IPS DF 6.9 (cell line): ENCODE measurements at regions not wholly inside any gene's neighbourhood (a gene's known extent, or its start where the extent isn't known, plus 50 kb on each side); places are given as distances from the start of the nearest gene placed in this dataset.

Experiments used
- DNase-seq: peaks from one replicate; pipeline ENCODE4 v3.0.0-alpha.2; 2013; ENCODE audit warnings: low read depth, low spot score
- H3K27ac ChIP-seq: one replicate; pipeline ENCODE4 v1.5.1; 2013; ENCODE audit warnings: low read length, control low read depth
- H3K27me3 ChIP-seq: 2 replicates; pipeline ENCODE4 v1.6.1; 2013; ENCODE audit warnings: mild to moderate bottlenecking, low read length; ENCODE audit not compliant: control insufficient read depth, insufficient read depth
- H3K36me3 ChIP-seq: 2 replicates; pipeline ENCODE4 v1.6.1; 2013; ENCODE audit warnings: low read length; ENCODE audit not compliant: control insufficient read depth, insufficient read depth
- H3K4me1 ChIP-seq: 2 replicates; pipeline ENCODE4 v1.6.1; 2013; ENCODE audit warnings: low read length; ENCODE audit not compliant: control insufficient read depth, insufficient read depth
- H3K4me3 ChIP-seq: 2 replicates; pipeline ENCODE4 v1.5.1; 2013; ENCODE audit warnings: mild to moderate bottlenecking, low read length
- H3K9me3 ChIP-seq: 2 replicates; pipeline ENCODE4 v1.6.1; 2013; ENCODE audit warnings: low read length, inconsistent platforms; ENCODE audit not compliant: control insufficient read depth, insufficient read depth
- WGBS: extraction: QIAGEN DNeasy Blood & Tissue Kit; methylation state at CpG from one replicate; pipeline ENCODE4 v1.1.7; 2013; ENCODE audit warnings: mixed read lengths, missing lambda C conversion rate; ENCODE audit not compliant: insufficient read length, insufficient coverage; 5-methylcytosine and 5-hydroxymethylcytosine counted together

- H3K4me3 ChIP-seq: no peak overlapping the region
- no CpG with 5 or more reads among the region's 4 CpGs for WGBS
- H3K27ac ChIP-seq: no peak overlapping the region
- no peak for DNase-seq
- H3K36me3 ChIP-seq: no peaks in the 10 kb centered on the region
- no peaks in the 10 kb centered on the region for H3K9me3 ChIP-seq
- no peaks in the 10 kb centered on the region for H3K4me1 ChIP-seq
- H3K27me3 ChIP-seq: no peaks in the 10 kb centered on the region
These were observed 204.8 kb upstream of the HS6ST1 start for GRCh38 chr2:128523457-128523856.

- Histone ChIP-seq H3K27ac (no peak overlapping the region), H3K9me3 (no peaks in the 10 kb centered on the region), H3K4me1 (no peaks in the 10 kb centered on the region), H3K36me3 (no peaks in the 10 kb centered on the region), H3K27me3 (no peaks in the 10 kb centered on the region), H3K4me3 (no peak overlapping the region)
- no peak for DNase-seq
- WGBS: no CpG with 5 or more reads among the region's 6 CpGs
These were observed 205.5 kb upstream of the HS6ST1 start for GRCh38 chr2:128524183-128524582.

- H3K27me3 ChIP-seq: no peaks in the 10 kb centered on the region
- no peaks in the 10 kb centered on the region for H3K36me3 ChIP-seq
- H3K4me3 ChIP-seq: no peak overlapping the region
- H3K27ac ChIP-seq: no peak overlapping the region
- no CpG with 5 or more reads among the region's 6 CpGs for WGBS
- H3K4me1 ChIP-seq: no peaks in the 10 kb centered on the region
- H3K9me3 ChIP-seq: no peaks in the 10 kb centered on the region
- DNase-seq: no peak
These were observed 207.0 kb upstream of the HS6ST1 start for GRCh38 chr2:128525653-128526052.

GRCh38 chr2:128526455-128526976 is 207.8 kb upstream of the HS6ST1 start:
- no peaks in the 10 kb centered on the region for H3K4me1 ChIP-seq
- H3K27me3 ChIP-seq: no peaks in the 10 kb centered on the region
- no peak for DNase-seq
- no peak overlapping the region for H3K4me3 ChIP-seq
- H3K9me3 ChIP-seq: no peaks in the 10 kb centered on the region
- no peaks in the 10 kb centered on the region for H3K36me3 ChIP-seq
- WGBS: no CpG with 5 or more reads among the region's 14 CpGs
- H3K27ac ChIP-seq: no peak overlapping the region

GRCh38 chr2:128528133-128528532 is 209.5 kb upstream of the HS6ST1 start:
- no peaks in the 10 kb centered on the region for H3K4me1 ChIP-seq
- WGBS: no CpG with 5 or more reads among the region's 5 CpGs
- no peaks in the 10 kb centered on the region for H3K9me3 ChIP-seq
- no peak overlapping the region for H3K27ac ChIP-seq
- DNase-seq: no peak
- no peaks in the 10 kb centered on the region for H3K27me3 ChIP-seq
- no peaks in the 10 kb centered on the region for H3K36me3 ChIP-seq
- H3K4me3 ChIP-seq: no peak overlapping the region

- no CpG with 5 or more reads among the region's 4 CpGs for WGBS
- no peak overlapping the region for H3K27ac ChIP-seq
- no peak overlapping the region for H3K4me3 ChIP-seq
- H3K27me3 ChIP-seq: no peaks in the 10 kb centered on the region
- DNase-seq: no peak
- H3K9me3 ChIP-seq: no peaks in the 10 kb centered on the region
- no peaks in the 10 kb centered on the region for H3K36me3 ChIP-seq
- H3K4me1 ChIP-seq: no peaks in the 10 kb centered on the region
These were observed 211.4 kb upstream of the HS6ST1 start for GRCh38 chr2:128530025-128530573.

GRCh38 chr2:128531856-128532255 is 213.2 kb upstream of the HS6ST1 start:
- Histone ChIP-seq H3K27me3 (no peaks in the 10 kb centered on the region), H3K36me3 (no peaks in the 10 kb centered on the region), H3K9me3 (no peaks in the 10 kb centered on the region), H3K4me3 (no peak overlapping the region), H3K27ac (no peak overlapping the region), H3K4me1 (no peaks in the 10 kb centered on the region)
- DNase-seq: no peak

GRCh38 chr2:128533101-128533500 is 214.4 kb upstream of the HS6ST1 start:
- no CpG with 5 or more reads among the region's 1 CpG for WGBS
- no peaks in the 10 kb centered on the region for H3K36me3 ChIP-seq
- peaks cover 4% of the 10 kb centered on the region; the same call in 1 of the 2 replicates for H3K4me1 ChIP-seq
- no peak overlapping the region for H3K27ac ChIP-seq
- no peaks in the 10 kb centered on the region for H3K9me3 ChIP-seq
- no peaks in the 10 kb centered on the region for H3K27me3 ChIP-seq
- H3K4me3 ChIP-seq: no peak overlapping the region
- no peak for DNase-seq

- WGBS: no CpG with 5 or more reads among the region's 4 CpGs
- H3K27me3 ChIP-seq: no peaks in the 10 kb centered on the region
- no peaks in the 10 kb centered on the region for H3K9me3 ChIP-seq
- no peaks in the 10 kb centered on the region for H3K36me3 ChIP-seq
- no peak overlapping the region for H3K4me3 ChIP-seq
- no peak for DNase-seq
- no peak overlapping the region for H3K27ac ChIP-seq
- peaks cover 4% of the 10 kb centered on the region; the same call in 1 of the 2 replicates for H3K4me1 ChIP-seq
These were observed 216.2 kb upstream of the HS6ST1 start for GRCh38 chr2:128534688-128535392.

GRCh38 chr2:128535953-128536352 is 217.3 kb upstream of the HS6ST1 start:
- no peak for DNase-seq
- H3K27ac ChIP-seq: no peak overlapping the region
- no CpG with 5 or more reads among the region's 8 CpGs for WGBS

More at GRCh38 chr2:128535953-128536352, 217.3 kb upstream of the HS6ST1 start:
- no peaks in the 10 kb centered on the region for H3K9me3 ChIP-seq
- H3K4me3 ChIP-seq: no peak overlapping the region
- H3K36me3 ChIP-seq: no peaks in the 10 kb centered on the region
- H3K27me3 ChIP-seq: no peaks in the 10 kb centered on the region
- peaks cover 4% of the 10 kb centered on the region; the same call in 1 of the 2 replicates for H3K4me1 ChIP-seq
